WERI-Rb-1 (cell line): ENCODE measurements at regions not wholly inside any gene's neighbourhood (a gene's known extent, or its start where the extent isn't known, plus 50 kb on each side); places are given as distances from the start of the nearest gene placed in this dataset.
"Not testable (repeated sequence)": the region's sequence is repeated elsewhere in the genome, so short reads cannot be mapped to it uniquely, and the experiment has no call there.

Experiments
- DNase-seq: peaks from one replicate; pipeline ENCODE4 v3.0.0-alpha.2; 2020
- H3K27ac ChIP-seq: fragments of 250-450 bp; sonication (Bioruptor Pico); 2 replicates; pipeline ENCODE4 v1.5.1; 2020; ENCODE audit warnings: mild to moderate bottlenecking, moderate library complexity
- H3K27me3 ChIP-seq: fragments of 250-450 bp; sonication (Bioruptor Pico); 2 replicates; pipeline ENCODE4 v1.5.1; 2021; ENCODE audit warnings: mild to moderate bottlenecking, low read depth, moderate library complexity; ENCODE audit not compliant: insufficient read depth, severe bottlenecking
- H3K36me3 ChIP-seq: fragments of 250-450 bp; sonication (Bioruptor Pico); 2 replicates; pipeline ENCODE4 v1.5.1; 2020; ENCODE audit warnings: mild to moderate bottlenecking, moderate library complexity
- H3K4me3 ChIP-seq: 2 replicates; pipeline ENCODE4 v1.5.1; 2011; ENCODE audit warnings: low read depth, mild to moderate bottlenecking, control low read depth, low read length
- H3K9me3 ChIP-seq: fragments of 250-450 bp; sonication (Bioruptor Pico); 2 replicates; pipeline ENCODE4 v1.5.1; 2021; ENCODE audit warnings: mild to moderate bottlenecking, moderate library complexity; ENCODE audit not compliant: severe bottlenecking
- TF ChIP-seq, protein P1 (sequence below): IDR thresholded peaks from 2 replicates; pipeline ENCODE4 v1.5.1; 2011; ENCODE audit warnings: low read depth, mild to moderate bottlenecking, control low read depth, inconsistent platforms, low read length

DNA sequence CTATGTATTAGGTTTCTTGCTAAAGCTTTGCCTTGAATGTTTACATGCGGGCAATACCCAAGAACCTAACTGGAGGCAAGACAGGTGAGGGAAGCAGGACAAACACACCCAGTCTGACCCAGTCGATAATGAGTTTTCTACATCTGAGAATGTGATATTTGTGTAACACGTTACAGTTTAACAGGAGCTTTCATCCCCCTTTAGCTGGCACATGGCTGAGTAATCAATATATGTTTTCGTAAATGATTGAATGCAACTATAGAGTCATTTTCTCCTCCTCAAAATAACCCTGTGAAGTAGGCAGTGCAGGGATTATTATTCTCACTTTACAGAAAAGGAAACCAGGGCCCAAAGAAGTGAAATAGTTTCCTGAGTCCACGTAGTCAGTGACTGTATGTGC, 84.7 kb upstream of the HTR4 start:
- TF ChIP-seq, protein P1, sequence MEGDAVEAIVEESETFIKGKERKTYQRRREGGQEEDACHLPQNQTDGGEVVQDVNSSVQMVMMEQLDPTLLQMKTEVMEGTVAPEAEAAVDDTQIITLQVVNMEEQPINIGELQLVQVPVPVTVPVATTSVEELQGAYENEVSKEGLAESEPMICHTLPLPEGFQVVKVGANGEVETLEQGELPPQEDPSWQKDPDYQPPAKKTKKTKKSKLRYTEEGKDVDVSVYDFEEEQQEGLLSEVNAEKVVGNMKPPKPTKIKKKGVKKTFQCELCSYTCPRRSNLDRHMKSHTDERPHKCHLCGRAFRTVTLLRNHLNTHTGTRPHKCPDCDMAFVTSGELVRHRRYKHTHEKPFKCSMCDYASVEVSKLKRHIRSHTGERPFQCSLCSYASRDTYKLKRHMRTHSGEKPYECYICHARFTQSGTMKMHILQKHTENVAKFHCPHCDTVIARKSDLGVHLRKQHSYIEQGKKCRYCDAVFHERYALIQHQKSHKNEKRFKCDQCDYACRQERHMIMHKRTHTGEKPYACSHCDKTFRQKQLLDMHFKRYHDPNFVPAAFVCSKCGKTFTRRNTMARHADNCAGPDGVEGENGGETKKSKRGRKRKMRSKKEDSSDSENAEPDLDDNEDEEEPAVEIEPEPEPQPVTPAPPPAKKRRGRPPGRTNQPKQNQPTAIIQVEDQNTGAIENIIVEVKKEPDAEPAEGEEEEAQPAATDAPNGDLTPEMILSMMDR = no peak
- H3K36me3 ChIP-seq = no peaks in the 10 kb centered on the region
- no peak overlapping the region for H3K4me3 ChIP-seq
- H3K27me3 ChIP-seq = peaks cover 54% of the 10 kb centered on the region
- no peak overlapping the region for H3K27ac ChIP-seq
- DNase-seq = no peak
- no peaks in the 10 kb centered on the region for H3K9me3 ChIP-seq

DNA sequence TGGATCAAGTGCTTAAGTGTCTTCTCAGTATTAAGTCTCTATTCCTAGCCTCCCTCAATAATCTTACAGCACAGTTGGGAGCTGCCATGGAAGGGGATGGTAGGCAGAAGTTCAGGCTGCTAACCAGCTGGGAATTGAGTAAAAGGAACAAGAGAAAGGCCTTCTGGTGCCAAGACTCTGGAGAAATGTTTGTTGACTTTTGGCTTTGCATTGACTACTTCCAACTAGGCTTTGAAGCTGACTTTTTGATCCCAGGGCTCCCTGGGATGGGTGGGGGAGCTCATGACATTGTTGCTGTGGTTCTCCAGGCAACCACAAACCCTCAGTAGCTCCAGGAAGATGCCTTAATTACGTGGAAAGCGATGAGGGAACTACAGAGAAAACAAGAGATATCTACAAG, 85.2 kb upstream of the HTR4 start:
- no peak for DNase-seq
- H3K27me3 ChIP-seq = peaks cover 49% of the 10 kb centered on the region
- no peak overlapping the region for H3K27ac ChIP-seq
- no peaks in the 10 kb centered on the region for H3K9me3 ChIP-seq
- no peaks in the 10 kb centered on the region for H3K36me3 ChIP-seq
- TF ChIP-seq, protein P1 = no peak
- H3K4me3 ChIP-seq = no peak overlapping the region

GRCh38 chr5:148740079-148740858, 85.9 kb upstream of the HTR4 start:
- DNase-seq = no peak
- TF ChIP-seq, protein P1 = no peak
- no peaks in the 10 kb centered on the region for H3K36me3 ChIP-seq
- no peaks in the 10 kb centered on the region for H3K9me3 ChIP-seq
- H3K27ac ChIP-seq = no peak overlapping the region
- H3K27me3 ChIP-seq = peaks cover 45% of the 10 kb centered on the region
- no peak overlapping the region for H3K4me3 ChIP-seq

DNA sequence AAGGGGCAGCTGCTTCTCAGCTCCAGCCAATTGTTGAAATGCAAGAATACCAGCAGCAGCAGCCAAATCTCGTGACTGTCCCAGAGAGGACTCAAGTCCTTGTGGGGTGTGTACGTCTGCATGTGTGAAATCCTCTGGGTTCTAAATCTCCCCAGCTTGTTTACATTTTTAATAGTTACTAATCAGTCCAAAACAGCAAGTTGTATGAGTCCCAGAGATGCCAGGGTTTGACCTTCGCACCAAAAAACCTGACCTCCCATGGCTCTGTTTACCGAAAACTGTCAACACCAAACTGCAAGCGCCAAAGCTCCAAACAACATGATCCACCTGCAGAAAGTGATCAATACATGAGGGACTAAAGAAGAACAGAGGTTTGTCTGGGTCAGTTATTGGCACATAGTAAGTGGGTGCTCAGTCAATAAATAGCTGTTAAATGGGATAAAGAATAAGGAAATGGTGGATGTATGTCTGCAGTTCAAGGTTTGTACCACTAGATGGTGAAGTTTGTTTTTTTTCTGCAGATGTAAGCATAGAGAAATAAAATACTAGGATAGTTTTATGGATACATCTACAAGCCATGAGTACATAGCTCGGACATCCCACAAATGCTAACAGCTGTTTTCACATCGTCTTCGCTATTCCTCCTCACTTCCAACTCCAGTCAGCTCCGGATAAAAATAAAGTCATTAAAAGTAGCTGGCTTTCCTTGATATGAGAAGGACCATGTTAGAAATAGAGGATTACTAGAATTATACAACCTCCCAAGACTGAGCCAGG, 85.3 kb upstream of the ADRB2 start:
- H3K36me3 ChIP-seq = no peaks in the 10 kb centered on the region
- H3K27ac ChIP-seq = no peak overlapping the region
- TF ChIP-seq, protein P1 = peak; percentile 46; the same call in 1 of the 2 replicates
- peaks cover 47% of the 10 kb centered on the region for H3K27me3 ChIP-seq
- H3K4me3 ChIP-seq = no peak overlapping the region
- H3K9me3 ChIP-seq = no peaks in the 10 kb centered on the region
- no peak for DNase-seq

- H3K27ac ChIP-seq, H3K9me3 ChIP-seq, H3K4me3 ChIP-seq: not testable (repeated sequence)
These were observed 84.6 kb upstream of the ADRB2 start for GRCh38 chr5:148741766-148742165.

DNA sequence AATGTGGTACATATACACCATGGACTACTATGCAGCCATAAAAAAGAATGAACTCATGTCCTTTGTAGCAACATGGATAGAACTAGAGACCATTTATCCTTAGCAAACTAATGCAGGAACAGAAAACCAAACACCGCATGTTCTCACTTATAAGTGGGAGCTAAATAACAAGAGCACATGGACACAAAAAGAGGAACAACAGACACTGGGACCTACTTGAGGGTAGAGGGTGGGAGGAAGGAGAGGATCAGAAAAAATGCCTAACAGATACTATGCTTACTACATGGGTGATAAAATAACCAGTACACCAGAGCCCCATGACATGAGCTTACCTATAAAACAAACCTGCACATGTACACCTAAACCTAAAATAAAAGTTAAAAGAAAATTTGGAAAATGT, 82.0 kb upstream of the ADRB2 start:
- not testable (repeated sequence) for DNase-seq, H3K9me3 ChIP-seq, H3K36me3 ChIP-seq, H3K27ac ChIP-seq, H3K4me3 ChIP-seq
- H3K27me3 ChIP-seq = peaks cover 38% of the 10 kb centered on the region

More at GRCh38 chr5:148741766-148742165, 84.6 kb upstream of the ADRB2 start:
- not testable (repeated sequence) for DNase-seq, H3K36me3 ChIP-seq
- H3K27me3 ChIP-seq = peaks cover 44% of the 10 kb centered on the region
